ENCODE measurements at regions not wholly inside any gene's neighbourhood (a gene's known extent, or its start where the extent isn't known, plus 50 kb on each side); places are given as distances from the start of the nearest gene placed in this dataset.

GRCh38 chr9:113715086-113715485, 161.0 kb upstream of the ZNF618 start:
- no peaks in the 10 kb centered on the region for H3K4me1 Mint-ChIP-seq (ENCODE audit: low read depth)

GRCh38 chr9:113719919-113720318, 156.2 kb upstream of the ZNF618 start:
- ChIA-PET CTCF (interaction anchor here (1.1 kb wide), 1 partner anchor 38 kb away, joined by 3 read pairs; no protein-coding TSS in a partner anchor), POLR2A (no interaction called here)
- H3K27ac Mint-ChIP-seq: no peak overlapping the region
- no peak overlapping the region for H3K4me3 Mint-ChIP-seq
- ATAC-seq (no peak), DNase-seq (no peak)
- intact Hi-C loops (cut with micrococcal nuclease): no loop called here
- peaks cover 13% of the 10 kb centered on the region for H3K27me3 Mint-ChIP-seq
- peaks cover 7% of the 10 kb centered on the region for H3K9me3 Mint-ChIP-seq
- no peaks in the 10 kb centered on the region for H3K4me1 Mint-ChIP-seq (ENCODE audit: low read depth)
- TF ChIP-seq CTCF (IDR thresholded peaks at IDR 0.05): no peak
- no peaks in the 10 kb centered on the region for H3K36me3 Mint-ChIP-seq (ENCODE audit: low read depth)

More at GRCh38 chr9:113715086-113715485, 161.0 kb upstream of the ZNF618 start:
- peaks cover 7% of the 10 kb centered on the region for H3K9me3 Mint-ChIP-seq
- CTCF ChIA-PET: interaction anchor here (0.5 kb wide), 1 partner anchor 339 kb away, joined by 3 read pairs; no protein-coding TSS in a partner anchor
- H3K27ac Mint-ChIP-seq: no peak overlapping the region
- H3K27me3 Mint-ChIP-seq: peaks cover 13% of the 10 kb centered on the region
- DNase-seq: no peak
- no peak for TF ChIP-seq CTCF (IDR thresholded peaks at IDR 0.05)
- intact Hi-C loops (cut with micrococcal nuclease): no loop called here
- no peak for ATAC-seq
- H3K36me3 Mint-ChIP-seq (ENCODE audit: low read depth): no peaks in the 10 kb centered on the region
- POLR2A ChIA-PET: no interaction called here
- H3K4me3 Mint-ChIP-seq: no peak overlapping the region

GRCh38 chr9:113720495-113720894, 155.6 kb upstream of the ZNF618 start:
- DNase-seq (no peak), ATAC-seq (no peak)
- CTCF ChIA-PET: interaction anchor here (1.1 kb wide), 1 partner anchor 38 kb away, joined by 3 read pairs; no protein-coding TSS in a partner anchor
- Mint-ChIP-seq H3K9me3 (peaks cover 7% of the 10 kb centered on the region), H3K36me3 (ENCODE audit: low read depth) (no peaks in the 10 kb centered on the region), H3K27me3 (peaks cover 13% of the 10 kb centered on the region), H3K4me3 (no peak overlapping the region), H3K4me1 (ENCODE audit: low read depth) (no peaks in the 10 kb centered on the region), H3K27ac (no peak overlapping the region)
- TF ChIP-seq CTCF (IDR thresholded peaks at IDR 0.05): no peak
- POLR2A ChIA-PET: no interaction called here
- intact Hi-C loops (cut with micrococcal nuclease): no loop called here

GRCh38 chr9:113721856-113722255, 154.3 kb upstream of the ZNF618 start:
- ChIA-PET CTCF (interaction anchor here (1.2 kb wide), 1 partner anchor 15 kb away, joined by 4 read pairs; no protein-coding TSS in a partner anchor), POLR2A (interaction anchor here (0.6 kb wide), 1 partner anchor 991 kb away, joined by 3 read pairs; no protein-coding TSS in a partner anchor)
- Mint-ChIP-seq H3K27ac (no peak overlapping the region), H3K4me1 (ENCODE audit: low read depth) (no peaks in the 10 kb centered on the region), H3K36me3 (ENCODE audit: low read depth) (no peaks in the 10 kb centered on the region), H3K4me3 (no peak overlapping the region), H3K27me3 (peaks cover 15% of the 10 kb centered on the region), H3K9me3 (no peaks in the 10 kb centered on the region)
- TF ChIP-seq CTCF (IDR thresholded peaks at IDR 0.05): no peak
- ATAC-seq: no peak
- DNase-seq: no peak
- intact Hi-C loops (cut with micrococcal nuclease): no loop called here

GRCh38 chr9:113724202-113724601, 151.9 kb upstream of the ZNF618 start:
- H3K27ac Mint-ChIP-seq: no peak overlapping the region
- ChIA-PET CTCF (no interaction called here), POLR2A (no interaction called here)
- H3K36me3 Mint-ChIP-seq (ENCODE audit: low read depth): no peaks in the 10 kb centered on the region
- H3K9me3 Mint-ChIP-seq: no peaks in the 10 kb centered on the region
- no peak overlapping the region for H3K4me3 Mint-ChIP-seq
- H3K4me1 Mint-ChIP-seq (ENCODE audit: low read depth): no peaks in the 10 kb centered on the region
- DNase-seq (no peak), ATAC-seq (no peak)
- H3K27me3 Mint-ChIP-seq: peaks cover 11% of the 10 kb centered on the region
- no peak for TF ChIP-seq CTCF (IDR thresholded peaks at IDR 0.05)
- intact Hi-C loops (cut with micrococcal nuclease): no loop called here
